ENCODE measurements at regions not wholly inside any gene's neighbourhood (a gene's known extent, or its start where the extent isn't known, plus 50 kb on each side); places are given as distances from the start of the nearest gene placed in this dataset.

GRCh38 chr16:22757202-22757601 is 56.8 kb upstream of the HS3ST2 start:
- Histone ChIP-seq H3K4me1 (ENCODE audit: control insufficient read depth, extremely low read depth, insufficient read depth, low read length) (no peaks in the 10 kb centered on the region), H4K20me1 (ENCODE audit: control insufficient read depth, extremely low read depth, insufficient read depth, low read length) (no peaks in the 10 kb centered on the region), H3K36me3 (ENCODE audit: control insufficient read depth, insufficient read depth, low read length) (no peaks in the 10 kb centered on the region), H3K79me2 (ENCODE audit: control insufficient read depth, insufficient read depth, low read length) (no peaks in the 10 kb centered on the region), H3K27ac (ENCODE audit: insufficient read depth, low read length) (no peak overlapping the region), H3K4me2 (ENCODE audit: extremely low read depth, insufficient read depth, low read length) (no peak overlapping the region), H3K4me3 (replicated peaks in 1 of 4; ENCODE audit: control extremely low read depth in 1 of 4, insufficient read depth in 1 of 4, low read depth in 3 of 4, low read length in 4 of 4) (no peak overlapping the region), H3K9me3 (ENCODE audit: control insufficient read depth, insufficient read depth, low read depth, low read length) (no peaks in the 10 kb centered on the region), H2AFZ (ENCODE audit: low read length) (no peak overlapping the region), H3K27me3 (ENCODE audit: control insufficient read depth, insufficient read depth, low read length) (no peaks in the 10 kb centered on the region), H3K9ac (ENCODE audit: insufficient read depth, low read length) (no peak overlapping the region)
- no peak for DNase-seq (ENCODE audit: low read depth in 2 of 2)
- TF ChIP-seq EZH2 (IDR thresholded peaks at IDR 0.05; ENCODE audit: low read length, missing control alignments) (no peak), CTCF (conservative IDR thresholded peaks at IDR 0.05 in 1 of 2, IDR thresholded peaks at IDR 0.05 in 1 of 2; ENCODE audit: low read depth in 1 of 2, low read length in 2 of 2) (no peak)

- H3K79me2 ChIP-seq (ENCODE audit: control insufficient read depth, insufficient read depth, low read length), result no peaks in the 10 kb centered on the region
- no peak overlapping the region for H2AFZ ChIP-seq (ENCODE audit: low read length)
- DNase-seq (ENCODE audit: low read depth in 2 of 2), result no peak
- no peaks in the 10 kb centered on the region for H3K36me3 ChIP-seq (ENCODE audit: control insufficient read depth, insufficient read depth, low read length)
- no peaks in the 10 kb centered on the region for H4K20me1 ChIP-seq (ENCODE audit: control insufficient read depth, extremely low read depth, insufficient read depth, low read length)
- no peak overlapping the region for H3K4me2 ChIP-seq (ENCODE audit: extremely low read depth, insufficient read depth, low read length)
- H3K9ac ChIP-seq (ENCODE audit: insufficient read depth, low read length), result no peak overlapping the region
- TF ChIP-seq CTCF (conservative IDR thresholded peaks at IDR 0.05 in 1 of 2, IDR thresholded peaks at IDR 0.05 in 1 of 2; ENCODE audit: low read depth in 1 of 2, low read length in 2 of 2), result no peak
- no peak for TF ChIP-seq EZH2 (IDR thresholded peaks at IDR 0.05; ENCODE audit: low read length, missing control alignments)
- H3K9me3 ChIP-seq (ENCODE audit: control insufficient read depth, insufficient read depth, low read depth, low read length), result no peaks in the 10 kb centered on the region
- H3K4me3 ChIP-seq (replicated peaks in 1 of 4; ENCODE audit: control extremely low read depth in 1 of 4, insufficient read depth in 1 of 4, low read depth in 3 of 4, low read length in 4 of 4), result no peak overlapping the region
- no peak overlapping the region for H3K27ac ChIP-seq (ENCODE audit: insufficient read depth, low read length)
- H3K27me3 ChIP-seq (ENCODE audit: control insufficient read depth, insufficient read depth, low read length), result no peaks in the 10 kb centered on the region
- H3K4me1 ChIP-seq (ENCODE audit: control insufficient read depth, extremely low read depth, insufficient read depth, low read length), result no peaks in the 10 kb centered on the region
Observed at GRCh38 chr16:22762486-22762885, 51.5 kb upstream of the HS3ST2 start.

- H3K4me1 ChIP-seq (ENCODE audit: control insufficient read depth, extremely low read depth, insufficient read depth, low read length), result no peaks in the 10 kb centered on the region
- H3K27ac ChIP-seq (ENCODE audit: insufficient read depth, low read length), result no peak overlapping the region
- H3K79me2 ChIP-seq (ENCODE audit: control insufficient read depth, insufficient read depth, low read length), result no peaks in the 10 kb centered on the region
- no peak overlapping the region for H3K4me3 ChIP-seq (replicated peaks in 1 of 4; ENCODE audit: control extremely low read depth in 1 of 4, insufficient read depth in 1 of 4, low read depth in 3 of 4, low read length in 4 of 4)
- DNase-seq (ENCODE audit: low read depth in 2 of 2), result no peak
- H3K4me2 ChIP-seq (ENCODE audit: extremely low read depth, insufficient read depth, low read length), result no peak overlapping the region
- no peaks in the 10 kb centered on the region for H3K27me3 ChIP-seq (ENCODE audit: control insufficient read depth, insufficient read depth, low read length)
- no peaks in the 10 kb centered on the region for H4K20me1 ChIP-seq (ENCODE audit: control insufficient read depth, extremely low read depth, insufficient read depth, low read length)
- no peaks in the 10 kb centered on the region for H3K36me3 ChIP-seq (ENCODE audit: control insufficient read depth, insufficient read depth, low read length)
- H3K9ac ChIP-seq (ENCODE audit: insufficient read depth, low read length), result no peak overlapping the region
- no peak overlapping the region for H2AFZ ChIP-seq (ENCODE audit: low read length)
- TF ChIP-seq CTCF (conservative IDR thresholded peaks at IDR 0.05 in 1 of 2, IDR thresholded peaks at IDR 0.05 in 1 of 2; ENCODE audit: low read depth in 1 of 2, low read length in 2 of 2) (no peak), EZH2 (IDR thresholded peaks at IDR 0.05; ENCODE audit: low read length, missing control alignments) (no peak)
- no peaks in the 10 kb centered on the region for H3K9me3 ChIP-seq (ENCODE audit: control insufficient read depth, insufficient read depth, low read depth, low read length)
Observed at GRCh38 chr16:22763437-22764080, 50.4 kb upstream of the HS3ST2 start.
